ENCODE measurements at regions not wholly inside any gene's neighbourhood (a gene's known extent, or its start where the extent isn't known, plus 50 kb on each side); places are given as distances from the start of the nearest gene placed in this dataset.

DNA sequence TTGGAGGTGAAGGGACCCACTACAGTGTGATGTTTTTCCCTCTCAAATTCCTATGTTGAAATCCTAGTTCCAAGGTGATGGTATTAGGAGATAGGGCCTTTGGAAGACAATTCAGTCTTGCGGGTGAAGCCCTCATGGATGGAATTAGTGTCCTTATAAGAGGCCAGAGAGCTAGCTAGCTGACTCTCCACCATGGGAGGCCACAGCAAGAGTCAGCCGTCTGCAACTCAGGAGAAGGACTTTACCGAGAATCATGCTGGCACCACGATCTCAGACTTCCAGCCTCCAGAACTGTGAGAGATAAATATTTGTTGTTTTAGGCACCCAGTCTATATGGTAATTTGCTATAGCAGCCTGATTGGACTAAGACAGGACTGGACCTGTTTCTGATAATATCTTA, 461.4 kb downstream of the TSN start:
- H2BK12ac ChIP-seq (ENCODE audit: low read length): no peak overlapping the region
- no CpG with 5 or more reads among the region's 4 CpGs for WGBS, 2 donors (ENCODE audit: extremely low coverage in 2 of 2, insufficient read length in 2 of 2, insufficient replicate concordance in 1 of 2)
- H3K4me3 ChIP-seq (ENCODE audit: low read length in 2 of 2): no peak overlapping the region
- no peak overlapping the region for H3K14ac ChIP-seq (ENCODE audit: low read length)
- no peak overlapping the region for H3K27ac ChIP-seq (replicated peaks; ENCODE audit: low read length)
- no peak overlapping the region for H2AK5ac ChIP-seq (ENCODE audit: low read depth, low read length)
- no peak overlapping the region for H2BK15ac ChIP-seq (ENCODE audit: low read length)
- H3K4ac ChIP-seq (ENCODE audit: low read length): no peak overlapping the region
- H3K9me3 ChIP-seq (replicated peaks in 1 of 2; ENCODE audit: control insufficient read depth in 2 of 2, insufficient read depth in 1 of 2, low read depth in 1 of 2, low read length in 2 of 2): no peaks in the 10 kb centered on the region
- no peaks in the 10 kb centered on the region for H3K36me3 ChIP-seq (replicated peaks in 1 of 2; ENCODE audit: control insufficient read depth in 2 of 2, insufficient read depth in 2 of 2, low read length in 2 of 2)
- H3K79me1 ChIP-seq (ENCODE audit: low read depth, low read length): no peaks in the 10 kb centered on the region
- no peak overlapping the region for H4K91ac ChIP-seq (ENCODE audit: low read depth, low read length, poor library complexity)
- no peaks in the 10 kb centered on the region for H3K27me3 ChIP-seq (ENCODE audit: control insufficient read depth in 3 of 3, insufficient read depth in 3 of 3, low read depth in 1 of 3, low read length in 3 of 3)
- H3K18ac ChIP-seq (ENCODE audit: low read length): no peak overlapping the region
- no peak overlapping the region for H2AFZ ChIP-seq (ENCODE audit: low read length)
- H3K4me2 ChIP-seq (ENCODE audit: insufficient read depth, low read length, poor library complexity, severe bottlenecking): no peak overlapping the region
- H3K4me1 ChIP-seq (ENCODE audit: control insufficient read depth in 2 of 2, insufficient read depth in 1 of 2, low read depth in 1 of 2, low read length in 2 of 2): no peaks in the 10 kb centered on the region
- no peak overlapping the region for H3K9ac ChIP-seq (ENCODE audit: low read depth, low read length, poor library complexity)
- no peak overlapping the region for H4K8ac ChIP-seq (ENCODE audit: low read depth, low read length)
- no peak for DNase-seq (ENCODE audit: low spot score)
- H2BK5ac ChIP-seq (ENCODE audit: low read length): no peak overlapping the region
- no peak overlapping the region for H2BK120ac ChIP-seq (ENCODE audit: low read depth, low read length)
- no peak overlapping the region for H3K23ac ChIP-seq (ENCODE audit: low read depth, low read length, poor library complexity)

DNA sequence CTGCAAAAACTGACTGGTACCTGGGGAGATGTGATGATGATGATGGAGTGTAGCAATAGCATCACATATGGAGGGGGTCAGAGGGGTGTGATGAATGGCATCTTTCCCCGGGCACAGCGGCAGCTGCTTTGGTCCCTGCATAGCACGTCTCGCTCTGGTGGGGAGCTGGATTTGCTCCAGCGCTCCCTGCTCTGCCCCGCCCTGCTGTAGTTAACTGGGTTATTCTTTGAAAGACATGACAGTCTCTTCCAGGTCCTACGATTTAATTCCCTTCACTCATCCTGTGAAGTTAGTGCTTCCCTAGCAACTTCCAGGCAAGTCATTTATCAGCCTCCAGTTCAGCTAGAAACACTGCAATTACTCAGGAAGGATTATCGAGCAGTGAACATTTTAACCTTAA, 463.1 kb downstream of the TSN start:
- Histone ChIP-seq H3K79me1 (ENCODE audit: low read depth, low read length) (no peaks in the 10 kb centered on the region), H3K14ac (ENCODE audit: low read length) (peak overlapping the region; percentile 73), H3K9me3 (replicated peaks in 1 of 2; ENCODE audit: control insufficient read depth in 2 of 2, insufficient read depth in 1 of 2, low read depth in 1 of 2, low read length in 2 of 2) (no peaks in the 10 kb centered on the region), H4K91ac (ENCODE audit: low read depth, low read length, poor library complexity) (no peak overlapping the region), H2BK5ac (ENCODE audit: low read length) (no peak overlapping the region), H2AK5ac (ENCODE audit: low read depth, low read length) (no peak overlapping the region), H2BK15ac (ENCODE audit: low read length) (no peak overlapping the region), H2AFZ (ENCODE audit: low read length) (no peak overlapping the region), H3K4me1 (ENCODE audit: control insufficient read depth in 2 of 2, insufficient read depth in 1 of 2, low read depth in 1 of 2, low read length in 2 of 2) (no peaks in the 10 kb centered on the region), H3K27me3 (ENCODE audit: control insufficient read depth in 3 of 3, insufficient read depth in 3 of 3, low read depth in 1 of 3, low read length in 3 of 3) (no peaks in the 10 kb centered on the region), H2BK120ac (ENCODE audit: low read depth, low read length) (no peak overlapping the region), H3K23ac (ENCODE audit: low read depth, low read length, poor library complexity) (no peak overlapping the region), H3K4me2 (ENCODE audit: insufficient read depth, low read length, poor library complexity, severe bottlenecking) (no peak overlapping the region), H3K36me3 (replicated peaks in 1 of 2; ENCODE audit: control insufficient read depth in 2 of 2, insufficient read depth in 2 of 2, low read length in 2 of 2) (no peaks in the 10 kb centered on the region), H3K27ac (replicated peaks; ENCODE audit: low read length) (no peak overlapping the region), H2BK12ac (ENCODE audit: low read length) (no peak overlapping the region), H3K4ac (ENCODE audit: low read length) (no peak overlapping the region), H3K9ac (ENCODE audit: low read depth, low read length, poor library complexity) (no peak overlapping the region), H3K4me3 (ENCODE audit: low read length in 2 of 2) (no peak overlapping the region), H3K18ac (ENCODE audit: low read length) (no peak overlapping the region), H4K8ac (ENCODE audit: low read depth, low read length) (no peak overlapping the region)
- no peak for DNase-seq (ENCODE audit: low spot score)
- no CpG with 5 or more reads among the region's 8 CpGs for whole genome bisulfite sequencing, 2 donors (ENCODE audit: extremely low coverage in 2 of 2, insufficient read length in 2 of 2, insufficient replicate concordance in 1 of 2)

DNA sequence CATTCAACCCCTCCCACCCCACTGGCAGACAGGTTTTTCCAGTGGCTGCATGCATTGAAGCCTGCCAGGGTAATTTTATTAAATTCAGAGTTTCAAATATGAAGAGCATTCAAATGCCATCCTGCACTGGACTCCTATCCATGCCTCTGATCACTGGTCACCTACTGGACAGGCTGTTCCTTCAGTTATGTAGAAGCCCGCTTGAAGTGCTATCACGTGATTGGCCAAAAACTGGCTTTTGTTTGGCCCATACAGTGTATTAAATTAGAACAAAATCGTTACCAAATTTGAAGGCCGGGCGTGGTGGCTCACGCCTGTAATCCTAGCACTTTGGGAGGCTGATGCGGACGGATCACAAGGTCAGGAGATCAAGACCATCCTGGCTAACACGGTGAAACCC, 464.1 kb downstream of the TSN start:
- H3K36me3 ChIP-seq (replicated peaks in 1 of 2; ENCODE audit: control insufficient read depth in 2 of 2, insufficient read depth in 2 of 2, low read length in 2 of 2): no peaks in the 10 kb centered on the region
- DNase-seq (ENCODE audit: low spot score): no peak
- H2AFZ ChIP-seq (ENCODE audit: low read length): no peak overlapping the region
- H2BK5ac ChIP-seq (ENCODE audit: low read length): no peak overlapping the region
- no peak overlapping the region for H2BK12ac ChIP-seq (ENCODE audit: low read length)
- WGBS, 2 donors (ENCODE audit: extremely low coverage in 2 of 2, insufficient read length in 2 of 2, insufficient replicate concordance in 1 of 2): no CpG with 5 or more reads among the region's 9 CpGs
- H3K4me3 ChIP-seq (ENCODE audit: low read length in 2 of 2): no peak overlapping the region
- H3K18ac ChIP-seq (ENCODE audit: low read length): no peak overlapping the region
- H3K79me1 ChIP-seq (ENCODE audit: low read depth, low read length): no peaks in the 10 kb centered on the region
- no peak overlapping the region for H3K23ac ChIP-seq (ENCODE audit: low read depth, low read length, poor library complexity)
- no peak overlapping the region for H3K9ac ChIP-seq (ENCODE audit: low read depth, low read length, poor library complexity)
- no peak overlapping the region for H2AK5ac ChIP-seq (ENCODE audit: low read depth, low read length)
- H4K91ac ChIP-seq (ENCODE audit: low read depth, low read length, poor library complexity): no peak overlapping the region
- no peaks in the 10 kb centered on the region for H3K4me1 ChIP-seq (ENCODE audit: control insufficient read depth in 2 of 2, insufficient read depth in 1 of 2, low read depth in 1 of 2, low read length in 2 of 2)
- H2BK120ac ChIP-seq (ENCODE audit: low read depth, low read length): no peak overlapping the region
- H3K27ac ChIP-seq (replicated peaks; ENCODE audit: low read length): no peak overlapping the region
- no peak overlapping the region for H4K8ac ChIP-seq (ENCODE audit: low read depth, low read length)
- no peaks in the 10 kb centered on the region for H3K9me3 ChIP-seq (replicated peaks in 1 of 2; ENCODE audit: control insufficient read depth in 2 of 2, insufficient read depth in 1 of 2, low read depth in 1 of 2, low read length in 2 of 2)
- no peak overlapping the region for H3K4ac ChIP-seq (ENCODE audit: low read length)
- H2BK15ac ChIP-seq (ENCODE audit: low read length): no peak overlapping the region
- no peaks in the 10 kb centered on the region for H3K27me3 ChIP-seq (ENCODE audit: control insufficient read depth in 3 of 3, insufficient read depth in 3 of 3, low read depth in 1 of 3, low read length in 3 of 3)
- H3K4me2 ChIP-seq (ENCODE audit: insufficient read depth, low read length, poor library complexity, severe bottlenecking): no peak overlapping the region
- H3K14ac ChIP-seq (ENCODE audit: low read length): no peak overlapping the region

DNA sequence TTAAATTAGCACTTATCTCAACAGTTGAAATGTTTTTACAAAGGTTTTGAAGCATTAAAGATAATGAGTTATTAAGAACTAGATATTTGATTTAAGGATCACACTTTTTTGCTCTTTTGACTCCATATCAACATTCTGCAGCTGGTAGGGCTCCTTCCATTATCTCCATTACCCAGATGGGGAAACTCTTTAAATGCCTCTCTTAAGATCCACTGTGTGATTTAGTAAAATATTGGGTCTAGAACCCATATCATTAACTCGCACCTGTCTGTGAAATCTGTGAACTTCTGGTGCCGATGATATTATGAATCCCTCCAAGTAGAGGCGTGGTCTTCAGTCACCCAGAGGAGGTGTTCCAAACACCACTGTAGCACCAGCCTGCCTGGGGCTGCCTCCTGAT, 466.2 kb downstream of the TSN start:
- no peak overlapping the region for H3K4ac ChIP-seq (ENCODE audit: low read length)
- H2AFZ ChIP-seq (ENCODE audit: low read length): no peak overlapping the region
- no peak overlapping the region for H3K18ac ChIP-seq (ENCODE audit: low read length)
- H2BK5ac ChIP-seq (ENCODE audit: low read length): no peak overlapping the region
- H4K8ac ChIP-seq (ENCODE audit: low read depth, low read length): no peak overlapping the region
- H2AK5ac ChIP-seq (ENCODE audit: low read depth, low read length): no peak overlapping the region
- no peak overlapping the region for H4K91ac ChIP-seq (ENCODE audit: low read depth, low read length, poor library complexity)
- H3K27me3 ChIP-seq (ENCODE audit: control insufficient read depth in 3 of 3, insufficient read depth in 3 of 3, low read depth in 1 of 3, low read length in 3 of 3): no peaks in the 10 kb centered on the region
- no CpG with 5 or more reads among the region's 3 CpGs for WGBS, 2 donors (ENCODE audit: extremely low coverage in 2 of 2, insufficient read length in 2 of 2, insufficient replicate concordance in 1 of 2)
- H3K4me2 ChIP-seq (ENCODE audit: insufficient read depth, low read length, poor library complexity, severe bottlenecking): no peak overlapping the region
- no peak overlapping the region for H2BK120ac ChIP-seq (ENCODE audit: low read depth, low read length)
- H2BK15ac ChIP-seq (ENCODE audit: low read length): no peak overlapping the region
- no peak overlapping the region for H3K9ac ChIP-seq (ENCODE audit: low read depth, low read length, poor library complexity)
- DNase-seq (ENCODE audit: low spot score): no peak
- H3K4me3 ChIP-seq (ENCODE audit: low read length in 2 of 2): no peak overlapping the region
- H3K27ac ChIP-seq (replicated peaks; ENCODE audit: low read length): no peak overlapping the region
- no peak overlapping the region for H3K14ac ChIP-seq (ENCODE audit: low read length)
- H3K79me1 ChIP-seq (ENCODE audit: low read depth, low read length): no peaks in the 10 kb centered on the region
- H3K36me3 ChIP-seq (replicated peaks in 1 of 2; ENCODE audit: control insufficient read depth in 2 of 2, insufficient read depth in 2 of 2, low read length in 2 of 2): no peaks in the 10 kb centered on the region
- no peaks in the 10 kb centered on the region for H3K9me3 ChIP-seq (replicated peaks in 1 of 2; ENCODE audit: control insufficient read depth in 2 of 2, insufficient read depth in 1 of 2, low read depth in 1 of 2, low read length in 2 of 2)
- no peak overlapping the region for H2BK12ac ChIP-seq (ENCODE audit: low read length)
- H3K4me1 ChIP-seq (ENCODE audit: control insufficient read depth in 2 of 2, insufficient read depth in 1 of 2, low read depth in 1 of 2, low read length in 2 of 2): no peaks in the 10 kb centered on the region
- no peak overlapping the region for H3K23ac ChIP-seq (ENCODE audit: low read depth, low read length, poor library complexity)

All from neuronal stem cell (in vitro differentiated cells).